NCI-H2196 (cell line): ENCODE measurements at regions not wholly inside any gene's neighbourhood (a gene's known extent, or its start where the extent isn't known, plus 50 kb on each side); places are given as distances from the start of the nearest gene placed in this dataset.
A peak's percentile ranks its signal among the peaks of the same experiment; 100 is the strongest.

Experiments used
- DNase-seq: peaks from one replicate; lab custom pipeline; 2025; ENCODE audit not compliant: unreplicated experiment; lab: John Stamatoyannopoulos, UW

DNA sequence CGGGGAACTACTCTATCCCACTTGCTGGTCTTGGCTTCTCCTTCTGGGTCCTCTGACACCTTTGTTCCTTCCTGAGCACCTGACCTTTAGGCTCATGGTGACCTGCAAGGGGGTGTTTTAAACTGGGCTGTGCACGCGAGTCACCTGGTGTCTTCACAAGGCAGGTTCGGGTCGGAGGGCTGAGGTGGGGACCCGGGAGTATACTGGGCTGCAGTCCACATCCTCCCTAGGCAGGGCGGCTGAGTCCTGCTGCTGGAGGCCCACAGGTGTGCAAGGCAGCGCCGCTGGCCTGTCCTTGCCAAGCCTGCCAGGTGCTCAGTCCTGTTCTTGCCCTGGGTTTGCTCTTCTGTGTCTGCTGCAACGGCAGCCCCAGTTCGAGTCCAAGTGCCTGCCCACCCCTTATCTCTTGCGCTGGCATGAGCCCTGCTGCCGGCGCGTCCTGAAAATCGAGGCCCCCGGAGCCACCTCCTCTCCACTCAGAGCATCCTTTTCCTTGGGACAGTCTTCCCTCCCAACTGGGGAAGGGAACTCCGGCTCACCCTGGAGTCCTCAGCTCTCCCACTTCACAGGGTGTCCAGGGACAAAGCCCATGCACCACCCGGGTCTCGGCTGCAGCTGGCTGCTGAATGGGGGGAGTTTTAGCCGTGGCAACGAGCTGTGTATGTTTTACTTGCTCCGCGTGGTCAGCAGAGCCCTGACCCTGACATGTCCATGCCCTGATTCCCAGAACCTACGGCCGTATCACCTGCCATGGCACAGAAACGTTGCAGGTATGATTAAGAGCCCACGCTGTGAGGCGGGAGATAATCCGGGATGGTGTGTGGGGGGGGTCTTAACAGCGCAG is 193.5 kb downstream of the TEX29 start:
- no peak for DNase-seq

GRCh38 chr13:111514610-111515306 is 194.3 kb downstream of the TEX29 start:
- DNase-seq = no peak

- DNase-seq = no peak
These were observed 194.8 kb downstream of the TEX29 start for GRCh38 chr13:111515307-111515617.

DNA sequence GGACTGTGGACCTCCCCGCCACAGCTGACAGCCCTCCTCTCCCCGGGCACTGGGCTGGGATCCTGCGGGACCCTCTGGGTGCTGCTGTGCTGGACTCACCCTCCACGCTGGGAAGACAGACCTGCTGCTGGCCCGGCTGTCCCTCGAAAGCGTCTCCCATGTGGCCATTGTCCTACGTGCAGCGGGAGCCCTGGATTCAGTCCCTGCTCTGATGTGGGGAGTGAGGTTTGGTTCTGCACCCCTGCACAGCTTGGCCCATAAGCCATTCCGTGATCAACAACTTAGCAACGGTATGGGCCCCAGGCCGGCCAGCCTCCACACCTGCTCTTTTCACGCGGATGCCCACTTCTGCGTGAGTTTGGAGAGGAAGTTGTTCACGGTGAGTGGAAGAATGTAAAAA is 195.2 kb downstream of the TEX29 start:
- DNase-seq = no peak

DNA sequence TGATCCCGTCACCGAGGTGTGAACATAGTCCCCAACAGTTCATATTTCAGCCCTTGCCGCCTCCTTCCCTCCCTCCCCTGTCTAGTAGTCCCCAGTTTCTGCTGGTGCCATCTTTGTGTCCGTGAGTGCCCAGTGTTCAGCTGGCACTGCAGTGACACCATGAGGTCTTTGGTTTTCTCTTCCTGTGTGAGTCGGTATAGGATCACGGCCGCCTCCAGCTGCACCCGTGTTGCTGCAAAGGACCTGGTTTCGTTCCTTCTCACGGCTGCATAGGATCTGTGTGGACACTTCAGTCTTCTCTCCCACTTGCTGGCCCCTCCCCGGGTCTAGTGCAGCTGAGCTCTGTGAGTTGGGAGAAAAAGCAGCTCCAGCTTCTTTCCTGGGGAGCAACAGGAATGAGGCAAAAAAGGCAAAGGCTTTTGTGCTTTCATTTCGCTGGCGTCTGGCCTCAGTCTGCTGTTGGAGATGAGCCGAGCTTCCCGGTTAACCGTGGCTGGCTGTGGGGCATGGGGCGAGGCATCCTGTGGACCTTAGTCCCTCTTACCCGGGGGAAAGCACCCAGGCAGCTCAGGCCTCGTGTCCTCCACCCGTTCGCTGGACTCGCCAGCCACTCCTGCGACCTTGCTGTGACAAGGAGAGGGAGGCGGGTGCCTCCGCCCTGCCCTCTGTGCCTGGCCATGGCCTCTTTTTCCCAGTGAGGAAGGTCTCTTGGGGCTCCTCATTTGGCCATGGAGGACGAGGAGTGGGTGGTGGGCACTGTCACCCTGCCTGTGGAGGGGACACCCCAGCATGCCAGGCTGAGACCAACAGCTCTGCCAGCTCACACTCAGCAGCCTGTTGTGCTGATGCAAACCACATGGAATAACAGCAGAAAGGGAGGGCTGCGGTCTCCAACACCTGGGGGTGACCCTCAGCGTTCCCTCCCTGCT is 196.5 kb downstream of the TEX29 start:
- no peak for DNase-seq

GRCh38 chr13:111517641-111518010 is 197.2 kb downstream of the TEX29 start:
- DNase-seq = no peak

DNA sequence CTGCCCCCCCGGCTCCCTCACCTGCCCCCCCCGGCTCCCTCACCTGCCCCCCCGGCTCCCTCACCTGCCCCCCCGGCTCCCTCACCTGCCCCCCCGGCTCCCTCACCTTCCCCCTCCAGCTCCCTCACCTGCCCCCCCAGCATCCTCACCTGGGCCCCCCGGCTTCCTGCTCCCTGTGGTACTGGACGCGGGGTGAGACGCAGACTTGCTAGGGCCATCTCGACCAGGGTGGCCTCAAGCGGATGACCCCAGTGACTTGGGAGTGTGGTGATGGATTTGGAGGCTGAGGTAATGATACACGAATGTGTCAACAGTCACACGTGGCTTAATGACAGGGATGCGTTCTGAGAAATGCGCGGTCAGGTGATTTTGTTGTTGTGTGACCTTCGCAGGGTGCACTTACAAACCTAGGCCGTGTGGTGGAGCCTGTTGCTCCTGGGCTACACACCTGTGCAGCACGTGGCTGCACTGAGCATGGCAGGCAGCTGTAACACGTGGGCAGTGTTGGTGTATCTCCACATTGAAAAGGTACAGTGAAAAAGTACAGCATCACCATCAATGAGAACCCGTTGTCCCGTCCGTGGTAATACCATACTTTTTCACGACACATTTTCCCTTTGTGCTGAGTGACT is 197.8 kb downstream of the TEX29 start:
- DNase-seq = peak; percentile 25

GRCh38 chr13:111519041-111519440 is 198.6 kb downstream of the TEX29 start:
- DNase-seq = no peak

- DNase-seq = no peak
These were observed 199.2 kb downstream of the TEX29 start for GRCh38 chr13:111519490-111520170.

DNA sequence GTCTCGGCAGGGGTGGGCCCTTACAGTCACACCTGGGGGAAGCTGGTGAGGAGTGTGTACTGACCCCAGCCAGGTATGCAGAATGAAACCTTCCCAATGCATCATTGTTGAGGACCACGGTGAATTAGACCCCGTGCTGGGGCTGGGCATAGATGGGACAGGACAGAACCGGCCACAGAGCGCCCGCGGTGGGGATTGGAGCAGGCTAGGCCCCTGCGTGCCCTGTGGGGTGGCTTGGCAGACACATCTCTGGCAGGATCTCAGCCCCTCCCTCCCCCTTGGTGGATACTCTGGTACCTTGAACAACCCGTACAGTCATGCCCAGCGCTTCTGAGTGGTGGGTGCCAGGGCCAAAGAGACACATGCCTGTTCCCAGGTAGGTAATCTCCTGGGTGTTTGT is 200.6 kb downstream of the TEX29 start:
- no peak for DNase-seq

DNA sequence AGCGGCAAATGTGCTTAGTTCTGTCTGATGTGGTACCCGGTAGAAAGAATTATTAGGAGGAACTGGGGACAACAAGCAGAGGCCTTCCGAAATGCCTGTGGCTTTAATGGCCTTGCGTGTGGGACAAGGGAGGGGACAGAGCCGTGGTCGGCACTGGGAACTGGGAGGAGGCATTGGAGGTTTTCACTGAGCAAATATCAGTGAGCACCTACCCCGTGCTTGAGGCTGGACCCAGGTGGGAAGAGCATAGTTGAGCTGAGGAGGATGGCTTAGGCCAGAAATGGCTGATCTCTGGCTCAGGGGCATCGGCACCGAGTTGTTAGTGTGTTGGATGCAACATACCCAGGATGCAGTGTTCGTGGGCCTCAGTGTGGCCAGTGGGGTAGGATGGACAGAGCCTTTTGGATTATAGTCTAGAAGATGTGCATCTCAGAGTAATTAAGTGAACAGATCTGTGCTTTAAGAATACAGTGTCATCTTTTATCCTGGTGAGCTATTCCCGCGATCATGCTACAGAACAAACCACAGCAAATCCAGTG is 201.3 kb downstream of the TEX29 start:
- DNase-seq = no peak

DNA sequence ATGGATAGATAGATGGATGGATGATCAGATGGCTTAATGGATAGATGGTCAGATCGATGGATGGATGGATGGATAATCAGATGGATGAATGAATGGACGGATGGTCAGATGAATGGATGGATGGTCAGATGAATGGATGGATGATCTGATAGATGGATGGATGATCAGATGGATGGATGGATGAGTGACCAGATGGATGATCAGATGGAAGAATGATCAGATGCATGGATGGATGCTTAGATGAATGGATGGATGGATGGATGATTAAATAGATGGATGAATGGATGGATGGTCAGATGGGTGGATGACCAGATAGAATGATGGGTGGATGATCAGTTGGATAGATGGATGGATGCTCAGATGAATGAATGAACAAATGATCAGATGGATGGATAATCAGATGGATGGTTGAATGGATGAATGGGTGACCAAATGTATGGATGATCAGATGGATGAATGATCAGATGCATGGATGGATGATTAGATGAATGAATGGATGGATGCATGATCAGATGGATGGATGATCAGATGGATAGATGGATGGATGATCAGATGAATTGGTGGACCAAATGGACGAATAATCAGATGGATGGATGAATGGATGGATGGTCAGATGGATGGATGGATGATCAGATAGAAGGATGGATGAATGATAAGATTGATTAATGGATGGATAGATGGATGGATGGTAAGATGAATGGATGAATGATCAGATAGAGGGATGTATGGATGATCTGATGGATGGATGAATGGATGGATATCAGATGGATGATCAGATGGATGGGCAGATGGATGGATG is 205.1 kb downstream of the TEX29 start:
- DNase-seq = no peak

- DNase-seq = no peak
These were observed 206.5 kb downstream of the TEX29 start for GRCh38 chr13:111526922-111527321.

DNA sequence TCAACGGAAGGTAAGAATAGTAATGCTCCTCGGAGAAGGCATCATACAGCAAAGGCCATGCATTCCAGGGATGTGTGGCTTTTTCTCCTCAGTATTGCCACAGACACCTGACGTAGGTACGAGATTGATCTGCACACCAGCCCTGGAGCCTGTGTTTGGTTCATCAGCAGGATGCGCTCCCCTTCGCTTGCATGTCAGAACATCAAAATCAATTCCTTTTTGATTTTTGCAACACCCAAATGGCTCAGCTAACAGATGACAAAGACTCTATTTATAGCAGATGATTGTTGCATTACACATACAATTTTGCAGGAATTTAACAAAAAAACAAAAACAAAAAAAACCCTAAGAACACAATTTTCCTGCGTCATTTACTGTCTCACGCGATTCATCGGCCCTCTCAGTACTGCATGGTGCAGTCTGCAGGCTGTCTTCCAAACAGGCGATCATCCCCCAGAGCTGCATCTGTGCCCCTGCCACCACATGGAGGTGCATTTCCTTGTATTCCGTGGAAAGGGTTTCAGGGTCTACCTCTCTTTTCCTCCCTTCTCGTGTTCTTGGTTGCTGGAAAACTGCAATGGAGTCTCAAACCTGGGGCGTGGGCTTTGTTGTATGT is 207.3 kb downstream of the TEX29 start:
- DNase-seq = no peak

DNA sequence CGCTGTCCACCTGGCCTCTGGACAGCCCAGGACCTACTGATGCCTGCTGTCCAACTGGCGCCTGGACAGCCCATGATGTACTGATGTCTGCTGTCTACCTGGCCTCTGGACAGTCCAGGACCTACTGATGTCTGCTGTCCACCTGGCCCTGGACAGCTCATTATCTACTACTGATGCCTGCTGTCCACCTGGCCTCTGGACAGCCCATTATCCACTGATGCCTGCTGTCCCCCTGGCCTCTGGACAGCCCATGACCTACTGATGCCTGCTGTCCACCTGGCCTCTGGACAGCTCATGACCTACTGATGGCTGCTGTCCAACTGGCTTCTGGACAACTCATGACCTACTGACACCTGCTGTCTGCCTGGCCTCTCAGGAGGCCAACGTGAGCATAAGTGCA is 208.1 kb downstream of the TEX29 start:
- no peak for DNase-seq

DNA sequence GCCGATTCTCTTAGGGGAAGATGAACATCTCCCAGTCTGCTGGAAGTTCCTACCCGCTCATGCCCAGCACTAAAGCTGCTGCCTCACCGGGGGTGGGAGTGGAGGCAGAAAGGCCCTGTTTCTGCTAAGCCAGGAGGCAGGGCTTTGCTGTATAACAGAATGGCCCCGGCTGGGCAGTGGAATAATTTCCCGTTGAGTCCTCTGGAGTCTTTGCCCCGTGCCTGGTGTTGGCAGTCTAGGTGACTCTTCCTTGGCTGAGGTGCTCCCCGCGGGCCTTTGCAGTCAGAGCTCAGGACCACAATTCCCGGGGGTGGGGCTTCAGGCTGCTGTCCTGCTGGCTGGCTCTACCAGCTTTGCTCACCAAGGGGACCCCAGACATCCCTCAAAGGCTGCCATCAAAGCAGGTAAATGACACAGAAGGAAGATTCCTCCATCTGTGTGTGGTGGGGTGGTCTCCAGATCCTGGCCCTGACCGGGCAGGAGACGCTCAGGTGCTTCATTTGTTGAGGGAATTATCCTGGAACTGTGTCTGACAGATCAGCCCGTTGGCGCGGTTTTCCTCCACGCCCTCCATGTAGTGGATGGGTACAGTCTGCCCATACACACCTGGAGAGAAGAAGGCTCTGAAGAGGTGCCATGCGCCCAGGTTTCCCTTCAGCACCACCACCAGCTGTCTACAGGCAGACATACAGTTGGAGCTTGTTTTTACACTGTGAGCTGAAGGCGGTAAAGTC is 209.9 kb downstream of the TEX29 start:
- DNase-seq = no peak

GRCh38 chr13:111531505-111531904 is 211.1 kb downstream of the TEX29 start:
- DNase-seq = peak; percentile 17

DNA sequence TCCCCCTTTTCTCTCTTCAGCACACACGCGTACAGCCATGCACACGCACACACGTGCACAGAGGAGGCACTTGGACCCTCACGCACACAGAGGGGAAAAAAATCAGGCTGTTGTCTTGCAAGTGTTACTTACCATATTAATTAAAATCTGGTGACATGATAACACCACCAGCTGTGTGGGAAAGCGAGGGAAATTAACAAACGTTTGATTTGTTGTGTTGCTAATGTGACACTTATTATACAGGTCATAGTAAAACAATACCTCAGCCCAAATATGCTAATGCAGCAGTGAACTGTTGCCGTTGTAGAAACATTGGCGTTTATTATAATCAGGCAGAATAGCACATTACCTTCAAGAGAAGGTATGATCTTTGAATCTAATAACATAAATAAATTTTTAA is 211.7 kb downstream of the TEX29 start:
- DNase-seq = no peak
